ENCODE measurements at regions not wholly inside any gene's neighbourhood (a gene's known extent, or its start where the extent isn't known, plus 50 kb on each side); places are given as distances from the start of the nearest gene placed in this dataset.

DNA sequence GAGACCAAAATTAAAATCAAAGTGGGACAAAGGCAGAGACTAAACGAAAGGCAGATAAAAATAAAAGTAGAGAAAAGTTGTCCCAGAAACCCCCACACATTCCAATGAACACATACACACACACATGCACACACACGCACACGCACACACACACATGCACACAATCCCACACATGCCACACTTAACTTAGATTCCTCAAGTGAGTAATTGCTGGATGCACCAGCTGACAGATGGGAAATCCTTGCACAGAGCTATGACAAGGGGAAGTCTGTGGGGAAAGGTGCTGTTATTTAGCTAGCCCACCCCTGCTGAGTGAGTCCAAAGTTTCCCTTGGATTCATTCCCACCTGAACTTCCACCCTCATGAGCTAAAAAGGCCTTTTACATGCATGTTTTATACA, 233.9 kb downstream of the RAB28 start:
- TF ChIP-seq ZKSCAN1 (IDR thresholded peaks at IDR 0.05; ENCODE audit: low read depth, low read length) (no peak), YY1 (IDR thresholded peaks at IDR 0.05; ENCODE audit: borderline replicate concordance in 1 of 3, control insufficient read depth in 1 of 3, extremely low read depth in 1 of 3, insufficient read depth in 3 of 3, insufficient read length in 1 of 3, insufficient replicate concordance in 2 of 3, low read depth in 1 of 3, low read length in 2 of 3) (no peak), NFIC (IDR thresholded peaks at IDR 0.05) (no peak), ZNF644 (tag; IDR thresholded peaks at IDR 0.05; ENCODE audit: low read depth) (no peak), ZFX (CRISPR knock-in tag; IDR thresholded peaks at IDR 0.05) (no peak), EGR1 (conservative IDR thresholded peaks at IDR 0.05) (no peak), MAFK (IDR thresholded peaks at IDR 0.05; ENCODE audit: low read length) (no peak)
- TF ChIP-seq, protein P1, sequence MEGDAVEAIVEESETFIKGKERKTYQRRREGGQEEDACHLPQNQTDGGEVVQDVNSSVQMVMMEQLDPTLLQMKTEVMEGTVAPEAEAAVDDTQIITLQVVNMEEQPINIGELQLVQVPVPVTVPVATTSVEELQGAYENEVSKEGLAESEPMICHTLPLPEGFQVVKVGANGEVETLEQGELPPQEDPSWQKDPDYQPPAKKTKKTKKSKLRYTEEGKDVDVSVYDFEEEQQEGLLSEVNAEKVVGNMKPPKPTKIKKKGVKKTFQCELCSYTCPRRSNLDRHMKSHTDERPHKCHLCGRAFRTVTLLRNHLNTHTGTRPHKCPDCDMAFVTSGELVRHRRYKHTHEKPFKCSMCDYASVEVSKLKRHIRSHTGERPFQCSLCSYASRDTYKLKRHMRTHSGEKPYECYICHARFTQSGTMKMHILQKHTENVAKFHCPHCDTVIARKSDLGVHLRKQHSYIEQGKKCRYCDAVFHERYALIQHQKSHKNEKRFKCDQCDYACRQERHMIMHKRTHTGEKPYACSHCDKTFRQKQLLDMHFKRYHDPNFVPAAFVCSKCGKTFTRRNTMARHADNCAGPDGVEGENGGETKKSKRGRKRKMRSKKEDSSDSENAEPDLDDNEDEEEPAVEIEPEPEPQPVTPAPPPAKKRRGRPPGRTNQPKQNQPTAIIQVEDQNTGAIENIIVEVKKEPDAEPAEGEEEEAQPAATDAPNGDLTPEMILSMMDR (IDR thresholded peaks at IDR 0.05 in 2 of 3, conservative IDR thresholded peaks at IDR 0.05 in 1 of 3; ENCODE audit: insufficient read depth in 2 of 3, low read depth in 1 of 3, low read length in 3 of 3), result no peak
- TF ChIP-seq, protein P2, sequence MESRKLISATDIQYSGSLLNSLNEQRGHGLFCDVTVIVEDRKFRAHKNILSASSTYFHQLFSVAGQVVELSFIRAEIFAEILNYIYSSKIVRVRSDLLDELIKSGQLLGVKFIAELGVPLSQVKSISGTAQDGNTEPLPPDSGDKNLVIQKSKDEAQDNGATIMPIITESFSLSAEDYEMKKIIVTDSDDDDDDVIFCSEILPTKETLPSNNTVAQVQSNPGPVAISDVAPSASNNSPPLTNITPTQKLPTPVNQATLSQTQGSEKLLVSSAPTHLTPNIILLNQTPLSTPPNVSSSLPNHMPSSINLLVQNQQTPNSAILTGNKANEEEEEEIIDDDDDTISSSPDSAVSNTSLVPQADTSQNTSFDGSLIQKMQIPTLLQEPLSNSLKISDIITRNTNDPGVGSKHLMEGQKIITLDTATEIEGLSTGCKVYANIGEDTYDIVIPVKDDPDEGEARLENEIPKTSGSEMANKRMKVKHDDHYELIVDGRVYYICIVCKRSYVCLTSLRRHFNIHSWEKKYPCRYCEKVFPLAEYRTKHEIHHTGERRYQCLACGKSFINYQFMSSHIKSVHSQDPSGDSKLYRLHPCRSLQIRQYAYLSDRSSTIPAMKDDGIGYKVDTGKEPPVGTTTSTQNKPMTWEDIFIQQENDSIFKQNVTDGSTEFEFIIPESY (CRISPR knock-in tag; IDR thresholded peaks at IDR 0.05), result no peak

Data from K562 (cell line).